HepG2 (cell line): ENCODE measurements at regions not wholly inside any gene's neighbourhood (a gene's known extent, or its start where the extent isn't known, plus 50 kb on each side); places are given as distances from the start of the nearest gene placed in this dataset.

Experiments used
- CBFB ChIP-seq: sonication (generic); formaldehyde crosslinking; IDR thresholded peaks from 2 replicates; pipeline ENCODE4 v1.4.0; 2020; ENCODE audit warnings: missing genetic modification reagents
- CTCF ChIP-seq: sonication (generic); formaldehyde crosslinking; IDR thresholded peaks from 2 replicates; pipeline ENCODE4 v1.5.0; 2020; ENCODE audit warnings: mild to moderate bottlenecking, missing genetic modification reagents, moderate library complexity
- PRMT3 ChIP-seq: sonication (generic); formaldehyde crosslinking; IDR thresholded peaks from 2 replicates; pipeline ENCODE4 v1.8.1; 2022; ENCODE audit warnings: low read depth, mild to moderate bottlenecking, moderate library complexity, missing genetic modification reagents, borderline replicate concordance
- TRAFD1 ChIP-seq: sonication (generic); formaldehyde crosslinking; IDR thresholded peaks from 2 replicates; pipeline ENCODE4 v1.5.1; 2020; ENCODE audit warnings: missing genetic modification reagents, mild to moderate bottlenecking, borderline replicate concordance
- ZFX ChIP-seq: sonication (generic); formaldehyde crosslinking; IDR thresholded peaks from 2 replicates; pipeline ENCODE4 v1.4.0; 2020; ENCODE audit warnings: mild to moderate bottlenecking, low read depth, missing genetic modification reagents, moderate library complexity
- ZKSCAN8 ChIP-seq: IDR thresholded peaks from 2 replicates; pipeline ENCODE4 v1.6.1; 2016; ENCODE audit warnings: borderline replicate concordance, missing genetic modification reagents, missing compliant biosample characterization
- ZNF280B ChIP-seq: sonication (generic); formaldehyde crosslinking; IDR thresholded peaks from 2 replicates; pipeline ENCODE4 v1.5.0; 2020; ENCODE audit warnings: missing genetic modification reagents, mild to moderate bottlenecking, borderline replicate concordance
- TF ChIP-seq, protein P1 (sequence below): sonication (generic); formaldehyde crosslinking; IDR thresholded peaks from 2 replicates; pipeline ENCODE4 v1.4.0; 2020; ENCODE audit warnings: missing genetic modification reagents

DNA sequence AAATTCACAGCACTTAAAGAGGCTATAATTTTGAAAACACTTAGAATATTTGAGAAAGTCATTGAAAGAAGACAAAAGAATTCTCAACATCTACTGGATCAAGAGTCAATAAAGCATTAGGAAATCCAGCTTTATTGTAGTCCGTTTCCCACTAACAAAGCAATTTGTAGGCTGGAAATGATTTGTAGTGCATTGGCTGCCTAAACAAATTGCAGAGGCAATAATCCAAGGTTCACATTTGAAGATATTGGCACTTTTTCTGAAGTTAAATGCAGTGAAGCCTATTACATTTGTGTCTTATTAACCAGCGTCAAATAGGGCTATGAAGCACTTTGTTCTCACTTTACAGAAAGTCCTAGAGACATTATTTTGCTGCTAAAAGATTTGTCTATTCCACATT, 848.1 kb upstream of the SLITRK1 start:
- TF ChIP-seq ZFX (CRISPR knock-in tag): no peak
- TF ChIP-seq CBFB (CRISPR knock-in tag): no peak
- no peak for TF ChIP-seq ZNF280B (CRISPR knock-in tag)
- TF ChIP-seq PRMT3 (CRISPR knock-in tag): no peak
- TF ChIP-seq, protein P1, sequence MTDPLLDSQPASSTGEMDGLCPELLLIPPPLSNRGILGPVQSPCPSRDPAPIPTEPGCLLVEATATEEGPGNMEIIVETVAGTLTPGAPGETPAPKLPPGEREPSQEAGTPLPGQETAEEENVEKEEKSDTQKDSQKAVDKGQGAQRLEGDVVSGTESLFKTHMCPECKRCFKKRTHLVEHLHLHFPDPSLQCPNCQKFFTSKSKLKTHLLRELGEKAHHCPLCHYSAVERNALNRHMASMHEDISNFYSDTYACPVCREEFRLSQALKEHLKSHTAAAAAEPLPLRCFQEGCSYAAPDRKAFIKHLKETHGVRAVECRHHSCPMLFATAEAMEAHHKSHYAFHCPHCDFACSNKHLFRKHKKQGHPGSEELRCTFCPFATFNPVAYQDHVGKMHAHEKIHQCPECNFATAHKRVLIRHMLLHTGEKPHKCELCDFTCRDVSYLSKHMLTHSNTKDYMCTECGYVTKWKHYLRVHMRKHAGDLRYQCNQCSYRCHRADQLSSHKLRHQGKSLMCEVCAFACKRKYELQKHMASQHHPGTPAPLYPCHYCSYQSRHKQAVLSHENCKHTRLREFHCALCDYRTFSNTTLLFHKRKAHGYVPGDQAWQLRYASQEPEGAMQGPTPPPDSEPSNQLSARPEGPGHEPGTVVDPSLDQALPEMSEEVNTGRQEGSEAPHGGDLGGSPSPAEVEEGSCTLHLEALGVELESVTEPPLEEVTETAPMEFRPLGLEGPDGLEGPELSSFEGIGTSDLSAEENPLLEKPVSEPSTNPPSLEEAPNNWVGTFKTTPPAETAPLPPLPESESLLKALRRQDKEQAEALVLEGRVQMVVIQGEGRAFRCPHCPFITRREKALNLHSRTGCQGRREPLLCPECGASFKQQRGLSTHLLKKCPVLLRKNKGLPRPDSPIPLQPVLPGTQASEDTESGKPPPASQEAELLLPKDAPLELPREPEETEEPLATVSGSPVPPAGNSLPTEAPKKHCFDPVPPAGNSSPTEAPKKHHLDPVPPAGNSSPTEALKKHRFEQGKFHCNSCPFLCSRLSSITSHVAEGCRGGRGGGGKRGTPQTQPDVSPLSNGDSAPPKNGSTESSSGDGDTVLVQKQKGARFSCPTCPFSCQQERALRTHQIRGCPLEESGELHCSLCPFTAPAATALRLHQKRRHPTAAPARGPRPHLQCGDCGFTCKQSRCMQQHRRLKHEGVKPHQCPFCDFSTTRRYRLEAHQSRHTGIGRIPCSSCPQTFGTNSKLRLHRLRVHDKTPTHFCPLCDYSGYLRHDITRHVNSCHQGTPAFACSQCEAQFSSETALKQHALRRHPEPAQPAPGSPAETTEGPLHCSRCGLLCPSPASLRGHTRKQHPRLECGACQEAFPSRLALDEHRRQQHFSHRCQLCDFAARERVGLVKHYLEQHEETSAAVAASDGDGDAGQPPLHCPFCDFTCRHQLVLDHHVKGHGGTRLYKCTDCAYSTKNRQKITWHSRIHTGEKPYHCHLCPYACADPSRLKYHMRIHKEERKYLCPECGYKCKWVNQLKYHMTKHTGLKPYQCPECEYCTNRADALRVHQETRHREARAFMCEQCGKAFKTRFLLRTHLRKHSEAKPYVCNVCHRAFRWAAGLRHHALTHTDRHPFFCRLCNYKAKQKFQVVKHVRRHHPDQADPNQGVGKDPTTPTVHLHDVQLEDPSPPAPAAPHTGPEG (CRISPR knock-in tag): no peak
- TF ChIP-seq TRAFD1 (CRISPR knock-in tag): no peak
- no peak for TF ChIP-seq ZKSCAN8 (CRISPR knock-in tag)
- TF ChIP-seq CTCF: no peak
